Sigmoid colon (tissue), 6 donors: ENCODE measurements at regions not wholly inside any gene's neighbourhood (a gene's known extent, or its start where the extent isn't known, plus 50 kb on each side); places are given as distances from the start of the nearest gene placed in this dataset.

Experiments
- DNase-seq: peaks from one replicate; pipeline ENCODE4 v3.0.0-alpha.2; 2019
- H3K27ac ChIP-seq, 4 donors: fragments of 200-600 bp; sonication (generic); one replicate each; pipeline ENCODE4 v1.5.1; 2016 to 2019; ENCODE audit warnings: mild to moderate bottlenecking in 1 of 4
- H3K27me3 ChIP-seq, 3 donors: fragments of 200-600 bp; sonication (generic); one replicate each; pipeline ENCODE4 v1.5.1; 2019; ENCODE audit warnings: mild to moderate bottlenecking in 1 of 3
- H3K36me3 ChIP-seq, 4 donors: fragments of 200-600 bp; sonication (generic); one replicate each; pipeline ENCODE4 v1.5.1; 2016 to 2019
- H3K4me1 ChIP-seq, 4 donors: fragments of 200-600 bp; sonication (generic); one replicate each; pipeline ENCODE4 v1.5.1; 2017 to 2019
- H3K4me3 ChIP-seq, 4 donors: fragments of 200-600 bp; sonication (generic); one replicate each; pipeline ENCODE4 v1.5.1; 2017 to 2019; ENCODE audit warnings: mild to moderate bottlenecking in 2 of 4, moderate library complexity in 1 of 4
- H3K9me3 ChIP-seq, 4 donors: fragments of 200-600 bp in 3 of 4; sonication (generic) in 3 of 4; one replicate each; pipeline versions ENCODE4 v1.5.1 to v1.6.1; 2013 to 2019
- EP300 ChIP-seq, 4 donors: sonication (generic); formaldehyde crosslinking; IDR thresholded peaks; one replicate each; pipeline ENCODE4 v1.6.1; 2017; ENCODE audit warnings: antibody characterized with exemption in 4 of 4
- POLR2A ChIP-seq, 2 donors: fragments of 450-650 bp; IDR thresholded peaks; one replicate each; pipeline ENCODE4 v1.6.1; 2016; ENCODE audit warnings: antibody characterized with exemption in 2 of 2, mild to moderate bottlenecking in 2 of 2, moderate library complexity in 2 of 2
- POLR2AphosphoS5 ChIP-seq, 4 donors: sonication (generic); formaldehyde crosslinking; IDR thresholded peaks; one replicate each; pipeline ENCODE4 v1.6.1; 2017; ENCODE audit warnings: antibody characterized with exemption in 4 of 4
- WGBS, 2 donors: extraction: QIAGEN DNeasy Blood & Tissue Kit; methylation state at CpG; one replicate each; pipeline ENCODE4 v1.1.7; 2013; 5-methylcytosine and 5-hydroxymethylcytosine counted together
- intact Hi-C: fragments of 100-400 bp; cut with DNase I; formaldehyde crosslinking; loops from one replicate; pipeline ENCODE4 v1.15.1; 2023
- TF ChIP-seq, protein P1 (sequence below), 4 experiments: fragments of 450-650 bp in 3 of 4; fragments of 200-600 bp in 1 of 4; IDR thresholded peaks; one replicate each; pipeline ENCODE4 v1.5.1; 2016 to 2019; ENCODE audit warnings: antibody characterized with exemption in 4 of 4, mild to moderate bottlenecking in 3 of 4, moderate library complexity in 2 of 4
- donor health status: healthy with polysubstance abuse.
- donor health status: healthy.

- intact Hi-C loops, result no loop called here
- TF ChIP-seq, protein P1, sequence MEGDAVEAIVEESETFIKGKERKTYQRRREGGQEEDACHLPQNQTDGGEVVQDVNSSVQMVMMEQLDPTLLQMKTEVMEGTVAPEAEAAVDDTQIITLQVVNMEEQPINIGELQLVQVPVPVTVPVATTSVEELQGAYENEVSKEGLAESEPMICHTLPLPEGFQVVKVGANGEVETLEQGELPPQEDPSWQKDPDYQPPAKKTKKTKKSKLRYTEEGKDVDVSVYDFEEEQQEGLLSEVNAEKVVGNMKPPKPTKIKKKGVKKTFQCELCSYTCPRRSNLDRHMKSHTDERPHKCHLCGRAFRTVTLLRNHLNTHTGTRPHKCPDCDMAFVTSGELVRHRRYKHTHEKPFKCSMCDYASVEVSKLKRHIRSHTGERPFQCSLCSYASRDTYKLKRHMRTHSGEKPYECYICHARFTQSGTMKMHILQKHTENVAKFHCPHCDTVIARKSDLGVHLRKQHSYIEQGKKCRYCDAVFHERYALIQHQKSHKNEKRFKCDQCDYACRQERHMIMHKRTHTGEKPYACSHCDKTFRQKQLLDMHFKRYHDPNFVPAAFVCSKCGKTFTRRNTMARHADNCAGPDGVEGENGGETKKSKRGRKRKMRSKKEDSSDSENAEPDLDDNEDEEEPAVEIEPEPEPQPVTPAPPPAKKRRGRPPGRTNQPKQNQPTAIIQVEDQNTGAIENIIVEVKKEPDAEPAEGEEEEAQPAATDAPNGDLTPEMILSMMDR (IDR thresholded peaks at IDR 0.05), result no peak
- TF ChIP-seq POLR2A (IDR thresholded peaks at IDR 0.05), result no peak
- no peak for TF ChIP-seq POLR2AphosphoS5 (IDR thresholded peaks at IDR 0.05)
- TF ChIP-seq EP300 (IDR thresholded peaks at IDR 0.05), result no peak
These were observed 277.2 kb downstream of the CDC5L start for GRCh38 chr6:44664716-44665115.

DNA sequence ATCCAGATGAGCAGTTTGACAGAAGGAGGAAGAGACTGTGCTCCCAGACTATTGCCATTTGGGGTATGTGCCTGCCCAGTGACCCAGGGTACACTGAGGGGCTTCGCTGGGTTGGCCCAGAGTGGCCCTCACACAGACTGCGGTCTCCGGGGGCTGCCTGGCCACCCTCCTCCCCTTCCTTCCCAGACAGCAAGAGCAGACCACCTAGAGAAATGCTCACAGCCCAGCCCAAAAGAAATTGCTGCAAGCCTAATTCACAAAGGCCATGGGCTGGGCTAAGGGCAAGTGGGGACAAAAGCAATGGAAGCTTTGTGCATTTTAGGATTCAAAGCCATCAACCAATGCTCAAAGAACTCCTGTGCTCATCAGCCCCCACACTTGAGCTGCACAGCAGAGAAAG is 277.6 kb downstream of the CDC5L start:
- Histone ChIP-seq H3K27ac (peak overlapping the region in 3 of 4 donors; percentile 28 to 33 (median 29)), H3K4me1 (peaks cover 0 to 21% (median 7%) of the 10 kb centered on the region in 4 donors), H3K36me3 (no peaks in the 10 kb centered on the region), H3K4me3 (no peak overlapping the region), H3K9me3 (no peaks in the 10 kb centered on the region), H3K27me3 (no peaks in the 10 kb centered on the region)
- DNase-seq, result no peak
- TF ChIP-seq EP300 (IDR thresholded peaks at IDR 0.05) (no peak), POLR2A (IDR thresholded peaks at IDR 0.05) (no peak), POLR2AphosphoS5 (IDR thresholded peaks at IDR 0.05) (no peak)
- TF ChIP-seq, protein P1 (IDR thresholded peaks at IDR 0.05), result no peak
- intact Hi-C loops, result no loop called here
- WGBS, 2 donors, result 95 to 97% methylated on average over 3 of the region's 3 CpGs

More at GRCh38 chr6:44664716-44665115, 277.2 kb downstream of the CDC5L start:
- Histone ChIP-seq H3K4me3 (no peak overlapping the region), H3K36me3 (no peaks in the 10 kb centered on the region), H3K27me3 (no peaks in the 10 kb centered on the region), H3K9me3 (no peaks in the 10 kb centered on the region), H3K4me1 (peaks cover 0 to 21% (median 7%) of the 10 kb centered on the region in 4 donors), H3K27ac (peak overlapping the region in 3 of 4 donors; percentile 28 to 33 (median 29))
- WGBS, 2 donors, result 91 to 93% methylated on average over 4 of the region's 4 CpGs
- no peak for DNase-seq

GRCh38 chr6:44665683-44666082 is 278.2 kb downstream of the CDC5L start:
- WGBS, 2 donors, result 91 to 95% methylated on average over 9 of the region's 9 CpGs
- TF ChIP-seq POLR2A (IDR thresholded peaks at IDR 0.05), result no peak
- TF ChIP-seq POLR2AphosphoS5 (IDR thresholded peaks at IDR 0.05), result no peak
- TF ChIP-seq EP300 (IDR thresholded peaks at IDR 0.05), result no peak
- TF ChIP-seq, protein P1 (IDR thresholded peaks at IDR 0.05), result no peak
- peaks cover 0 to 21% (median 7%) of the 10 kb centered on the region in 4 donors for H3K4me1 ChIP-seq
- DNase-seq, result no peak
- no peak overlapping the region for H3K4me3 ChIP-seq
- H3K27me3 ChIP-seq, result no peaks in the 10 kb centered on the region
- intact Hi-C loops, result no loop called here
- no peaks in the 10 kb centered on the region for H3K9me3 ChIP-seq
- no peaks in the 10 kb centered on the region for H3K36me3 ChIP-seq
- peak overlapping the region in 3 of 4 donors; percentile 29 to 40 (median 33) for H3K27ac ChIP-seq

DNA sequence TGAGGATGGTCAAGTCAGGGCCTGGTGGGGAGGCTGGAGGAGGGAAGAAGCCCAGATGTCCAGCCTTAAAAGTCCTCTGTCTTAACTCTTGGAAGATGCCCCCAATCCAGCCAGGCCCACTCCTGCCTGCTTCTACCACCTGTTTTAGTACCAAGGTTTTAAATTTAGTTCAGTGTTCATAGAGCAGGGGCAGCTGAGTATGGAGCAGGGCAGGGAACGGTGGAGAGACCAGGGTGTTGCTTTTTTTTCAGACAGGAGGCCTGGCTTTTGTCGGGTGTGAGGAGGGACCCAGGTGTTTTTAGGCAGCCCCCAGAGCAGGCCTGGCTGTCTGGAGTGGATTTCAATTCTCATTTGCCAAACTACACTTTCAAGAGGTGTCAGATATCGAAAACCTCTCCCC is 278.8 kb downstream of the CDC5L start:
- no peaks in the 10 kb centered on the region for H3K27me3 ChIP-seq
- H3K4me1 ChIP-seq, result peaks cover 0 to 21% (median 7%) of the 10 kb centered on the region in 4 donors
- H3K36me3 ChIP-seq, result no peaks in the 10 kb centered on the region
- intact Hi-C loops, result no loop called here
- DNase-seq, result no peak
- no peak overlapping the region for H3K4me3 ChIP-seq
- peak overlapping the region in 3 of 4 donors; percentile 21 to 40 (median 33) for H3K27ac ChIP-seq
- TF ChIP-seq, protein P1 (IDR thresholded peaks at IDR 0.05), result no peak
- TF ChIP-seq POLR2A (IDR thresholded peaks at IDR 0.05) (no peak), POLR2AphosphoS5 (IDR thresholded peaks at IDR 0.05) (no peak), EP300 (IDR thresholded peaks at IDR 0.05) (no peak)
- WGBS, 2 donors, result 92 to 94% methylated on average over 3 of the region's 3 CpGs
- no peaks in the 10 kb centered on the region for H3K9me3 ChIP-seq

DNA sequence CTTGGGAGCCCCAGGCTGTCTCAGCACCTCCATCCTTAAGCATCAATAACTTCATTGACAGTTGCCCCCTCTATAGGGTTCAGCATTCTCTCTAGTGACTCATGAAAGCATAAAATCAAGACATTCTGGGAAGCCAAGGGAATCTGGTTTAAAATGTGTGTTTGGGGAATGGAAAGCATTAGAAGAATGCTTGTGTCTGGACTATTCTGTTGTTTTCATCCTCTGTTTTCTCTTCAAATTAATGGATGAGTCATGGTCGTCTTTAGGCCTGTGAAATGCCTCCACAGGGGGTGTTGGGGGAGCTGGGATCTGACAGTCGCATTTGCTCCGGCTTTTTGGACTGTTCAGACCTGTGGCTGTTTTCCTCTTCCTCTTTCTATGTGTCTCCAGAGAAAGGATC is 279.7 kb downstream of the CDC5L start:
- Histone ChIP-seq H3K27me3 (no peaks in the 10 kb centered on the region), H3K27ac (peak overlapping the region in 3 of 4 donors; percentile 0 to 40 (median 0)), H3K4me3 (no peak overlapping the region), H3K4me1 (peaks cover 0 to 21% (median 7%) of the 10 kb centered on the region in 4 donors), H3K9me3 (no peaks in the 10 kb centered on the region), H3K36me3 (no peaks in the 10 kb centered on the region)
- TF ChIP-seq POLR2A (IDR thresholded peaks at IDR 0.05) (no peak), EP300 (IDR thresholded peaks at IDR 0.05) (no peak), POLR2AphosphoS5 (IDR thresholded peaks at IDR 0.05) (no peak)
- TF ChIP-seq, protein P1 (IDR thresholded peaks at IDR 0.05), result no peak
- WGBS, 2 donors, result 70 to 80% methylated on average over 3 of the region's 3 CpGs
- DNase-seq, result no peak
- intact Hi-C loops, result no loop called here
